Mucosa of descending colon (tissue), 3 donors: ENCODE measurements at regions not wholly inside any gene's neighbourhood (a gene's known extent, or its start where the extent isn't known, plus 50 kb on each side); places are given as distances from the start of the nearest gene placed in this dataset.

Experiments
- ATAC-seq: fragments of 200-7000 bp; cut with Tn5 transposase; one replicate; pipeline ENCODE4 v1.9.1; 2020; ENCODE audit warnings: mild to moderate bottlenecking, moderate library complexity
- DNase-seq, 3 donors: peaks; one replicate each; pipeline ENCODE4 v3.0.0-alpha.2; 2020
- H3K36me3 ChIP-seq: fragments of 200-600 bp; one replicate; pipeline ENCODE4 v1.8.0; 2021; ENCODE audit warnings: low read depth, mild to moderate bottlenecking
- H3K4me1 ChIP-seq: fragments of 200-600 bp; one replicate; pipeline ENCODE4 v1.8.0; 2021; ENCODE audit warnings: low read depth, mild to moderate bottlenecking
- H3K4me3 ChIP-seq: fragments of 200-600 bp; one replicate; pipeline ENCODE4 v1.8.0; 2021; ENCODE audit warnings: mild to moderate bottlenecking
- H3K9me3 ChIP-seq: fragments of 200-600 bp; one replicate; pipeline ENCODE4 v1.8.0; 2021; ENCODE audit warnings: mild to moderate bottlenecking
- intact Hi-C, 2 donors: fragments of 100-400 bp; cut with DNase I in 1 of 2; cut with micrococcal nuclease in 1 of 2; formaldehyde crosslinking; loops; one replicate each; pipeline versions ENCODE4 v1.11.0 to v1.11.1; 2022; cut with DNase I, micrococcal nuclease
- TF ChIP-seq, protein P1 (sequence below): fragments of 200-600 bp; IDR thresholded peaks from one replicate; pipeline ENCODE4 v1.8.0; 2022; ENCODE audit warnings: antibody characterized with exemption, mild to moderate bottlenecking
- donor health status: DM: no; HTN: no; CAD: no; lungs with moderate emphysema.
- donor health status: DM: no; HTN: no; CAD: no.
- donor health status: DM: no; HTN: yes; CAD: no.

DNA sequence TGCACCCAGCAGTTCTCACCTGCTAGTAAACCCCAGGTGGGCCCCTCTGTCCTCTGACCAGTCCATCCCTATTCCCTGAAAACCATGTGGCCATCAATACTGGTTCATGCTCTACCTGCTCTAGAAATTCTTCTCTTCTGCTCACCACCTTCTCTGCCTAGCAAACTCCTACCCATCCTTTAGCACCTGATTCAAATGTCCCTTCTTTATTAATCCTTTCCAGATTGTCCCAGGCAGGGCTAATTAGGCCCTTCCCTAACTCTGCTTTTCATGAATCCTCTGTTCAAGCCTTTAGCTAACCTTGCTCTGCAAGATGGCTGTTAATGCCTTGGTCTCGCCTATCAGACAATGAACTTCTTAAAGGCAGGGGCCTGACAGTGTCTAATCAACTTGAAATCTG lies 62.1 kb upstream of the TRABD2B start:
- Histone ChIP-seq H3K4me1 (no peaks in the 10 kb centered on the region), H3K36me3 (no peaks in the 10 kb centered on the region), H3K4me3 (no peak overlapping the region), H3K9me3 (no peaks in the 10 kb centered on the region)
- intact Hi-C loops, result no loop called here
- no peak for DNase-seq
- no peak for ATAC-seq
- TF ChIP-seq, protein P1, sequence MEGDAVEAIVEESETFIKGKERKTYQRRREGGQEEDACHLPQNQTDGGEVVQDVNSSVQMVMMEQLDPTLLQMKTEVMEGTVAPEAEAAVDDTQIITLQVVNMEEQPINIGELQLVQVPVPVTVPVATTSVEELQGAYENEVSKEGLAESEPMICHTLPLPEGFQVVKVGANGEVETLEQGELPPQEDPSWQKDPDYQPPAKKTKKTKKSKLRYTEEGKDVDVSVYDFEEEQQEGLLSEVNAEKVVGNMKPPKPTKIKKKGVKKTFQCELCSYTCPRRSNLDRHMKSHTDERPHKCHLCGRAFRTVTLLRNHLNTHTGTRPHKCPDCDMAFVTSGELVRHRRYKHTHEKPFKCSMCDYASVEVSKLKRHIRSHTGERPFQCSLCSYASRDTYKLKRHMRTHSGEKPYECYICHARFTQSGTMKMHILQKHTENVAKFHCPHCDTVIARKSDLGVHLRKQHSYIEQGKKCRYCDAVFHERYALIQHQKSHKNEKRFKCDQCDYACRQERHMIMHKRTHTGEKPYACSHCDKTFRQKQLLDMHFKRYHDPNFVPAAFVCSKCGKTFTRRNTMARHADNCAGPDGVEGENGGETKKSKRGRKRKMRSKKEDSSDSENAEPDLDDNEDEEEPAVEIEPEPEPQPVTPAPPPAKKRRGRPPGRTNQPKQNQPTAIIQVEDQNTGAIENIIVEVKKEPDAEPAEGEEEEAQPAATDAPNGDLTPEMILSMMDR, result no peak

GRCh38 chr1:48058135-48059025 lies 61.2 kb upstream of the TRABD2B start:
- no peak for ATAC-seq
- Histone ChIP-seq H3K4me3 (no peak overlapping the region), H3K9me3 (no peaks in the 10 kb centered on the region), H3K4me1 (no peaks in the 10 kb centered on the region), H3K36me3 (no peaks in the 10 kb centered on the region)
- no peak for DNase-seq
- TF ChIP-seq, protein P1, result no peak
- intact Hi-C loops, result no loop called here

- TF ChIP-seq, protein P1, result no peak
- DNase-seq, result no peak
- intact Hi-C loops, result no loop called here
- Histone ChIP-seq H3K9me3 (no peaks in the 10 kb centered on the region), H3K4me3 (no peak overlapping the region), H3K36me3 (no peaks in the 10 kb centered on the region), H3K4me1 (peaks cover 6% of the 10 kb centered on the region)
- ATAC-seq, result no peak
Observed at GRCh38 chr1:48057249-48057648, 60.1 kb upstream of the TRABD2B start.

- intact Hi-C loops, result no loop called here
- Histone ChIP-seq H3K4me1 (peaks cover 6% of the 10 kb centered on the region), H3K4me3 (no peak overlapping the region), H3K9me3 (no peaks in the 10 kb centered on the region), H3K36me3 (no peaks in the 10 kb centered on the region)
- TF ChIP-seq, protein P1, result no peak
- DNase-seq (peak in 1 of 3 donors; percentile 32), ATAC-seq (peak; percentile 70)
Observed at GRCh38 chr1:48055876-48056764, 58.9 kb upstream of the TRABD2B start.

DNA sequence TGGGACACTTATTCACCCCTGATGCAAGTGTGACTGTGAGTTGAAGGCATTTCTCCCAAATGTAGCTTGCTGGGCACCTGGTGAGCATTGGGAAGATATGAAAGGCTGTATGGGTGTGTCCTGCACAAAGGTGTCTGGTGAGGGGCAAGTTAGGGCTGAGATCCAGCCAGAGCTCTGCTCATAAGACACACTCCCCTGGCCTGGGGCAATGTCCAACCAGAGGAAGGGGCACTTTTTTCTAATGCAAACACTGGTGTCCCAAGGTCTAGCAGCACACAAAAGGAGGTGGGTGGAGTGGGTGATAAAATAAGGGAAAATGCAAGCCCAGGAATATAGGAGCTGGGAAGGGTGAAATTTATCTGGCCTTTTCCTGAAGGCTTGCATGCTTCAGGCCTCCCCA lies 57.0 kb upstream of the TRABD2B start:
- H3K9me3 ChIP-seq, result no peaks in the 10 kb centered on the region
- no peak overlapping the region for H3K4me3 ChIP-seq
- ATAC-seq (no peak), DNase-seq (no peak)
- peaks cover 6% of the 10 kb centered on the region for H3K4me1 ChIP-seq
- intact Hi-C loops, result no loop called here
- H3K36me3 ChIP-seq, result no peaks in the 10 kb centered on the region
- TF ChIP-seq, protein P1, result no peak
